NCI-H128 (cell line): ENCODE measurements at regions not wholly inside any gene's neighbourhood (a gene's known extent, or its start where the extent isn't known, plus 50 kb on each side); places are given as distances from the start of the nearest gene placed in this dataset.

ENCODE experiments used
- DNase-seq: peaks from one replicate; lab custom pipeline; 2025; ENCODE audit not compliant: unreplicated experiment; lab: John Stamatoyannopoulos, UW

GRCh38 chr13:78997902-78998629 is 339.1 kb upstream of the OBI1 start:
- DNase-seq: no peak

- peak; percentile 45 for DNase-seq
These were observed 334.8 kb upstream of the OBI1 start for GRCh38 chr13:78993792-78994191.

- DNase-seq: no peak
These were observed 323.0 kb upstream of the OBI1 start for GRCh38 chr13:78981913-78982312.

GRCh38 chr13:78979349-78979748 is 320.4 kb upstream of the OBI1 start:
- no peak for DNase-seq

- DNase-seq: peak; percentile 39
These were observed 319.5 kb upstream of the OBI1 start for GRCh38 chr13:78978381-78978998.

- DNase-seq: no peak
These were observed 318.4 kb upstream of the OBI1 start for GRCh38 chr13:78977311-78977710.

GRCh38 chr13:78976696-78977095 is 317.7 kb upstream of the OBI1 start:
- no peak for DNase-seq

GRCh38 chr13:78972561-78972960 is 313.6 kb upstream of the OBI1 start:
- DNase-seq: no peak

GRCh38 chr13:78971355-78972025 is 312.5 kb upstream of the OBI1 start:
- no peak for DNase-seq

GRCh38 chr13:78960881-78961280 is 301.9 kb upstream of the OBI1 start:
- DNase-seq: no peak

GRCh38 chr13:78958006-78958405 is 299.1 kb upstream of the OBI1 start:
- DNase-seq: no peak

GRCh38 chr13:78940455-78941130 is 281.6 kb upstream of the OBI1 start:
- DNase-seq: no peak

GRCh38 chr13:78934336-78934735 is 275.4 kb upstream of the OBI1 start:
- DNase-seq: no peak

- no peak for DNase-seq
These were observed 256.1 kb upstream of the OBI1 start for GRCh38 chr13:78915015-78915414.

GRCh38 chr13:78913656-78914055 is 254.7 kb upstream of the OBI1 start:
- DNase-seq: no peak

- no peak for DNase-seq
These were observed 251.2 kb upstream of the OBI1 start for GRCh38 chr13:78910147-78910546.

- no peak for DNase-seq
These were observed 250.3 kb upstream of the OBI1 start for GRCh38 chr13:78909276-78909675.

- no peak for DNase-seq
These were observed 248.1 kb upstream of the OBI1 start for GRCh38 chr13:78907006-78907405.

GRCh38 chr13:78897200-78897599 is 238.2 kb upstream of the OBI1 start:
- no peak for DNase-seq

- DNase-seq: no peak
These were observed 225.6 kb upstream of the OBI1 start for GRCh38 chr13:78884571-78884970.

GRCh38 chr13:78881751-78882150 is 222.8 kb upstream of the OBI1 start:
- DNase-seq: peak; percentile 63

GRCh38 chr13:78881054-78881453 is 222.1 kb upstream of the OBI1 start:
- peak; percentile 51 for DNase-seq
